ENCODE measurements at regions not wholly inside any gene's neighbourhood (a gene's known extent, or its start where the extent isn't known, plus 50 kb on each side); places are given as distances from the start of the nearest gene placed in this dataset.

DNA sequence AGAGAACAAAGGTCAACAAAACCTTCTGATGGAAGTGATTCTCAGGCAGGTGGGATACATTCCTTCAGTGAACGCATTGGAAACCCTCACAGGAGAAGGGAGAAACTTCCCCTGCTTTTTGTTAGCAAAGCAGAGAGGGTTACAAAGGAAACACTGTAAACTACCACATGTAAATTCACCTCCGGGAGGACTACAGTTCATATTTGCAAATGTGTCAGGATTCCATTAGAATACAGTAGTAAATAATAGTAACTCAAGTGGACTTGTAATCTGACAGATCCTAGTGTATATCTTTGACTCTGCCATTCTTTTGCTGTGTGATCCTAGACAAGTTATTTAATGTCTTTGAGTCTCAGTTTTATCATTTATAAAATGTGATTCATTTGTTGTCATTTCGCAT is 504.3 kb upstream of the NRP1 start:
- TF ChIP-seq EZH2 (IDR thresholded peaks at IDR 0.05; ENCODE audit: insufficient read depth, poor library complexity, severe bottlenecking) (no peak), EZH2phosphoT487 (IDR thresholded peaks at IDR 0.05; ENCODE audit: insufficient read depth, low read depth) (no peak)
